WTC11 (cell line): ENCODE measurements at regions not wholly inside any gene's neighbourhood (a gene's known extent, or its start where the extent isn't known, plus 50 kb on each side); places are given as distances from the start of the nearest gene placed in this dataset.

ENCODE experiments used
- CREB1 ChIP-seq: sonication (generic); formaldehyde crosslinking; IDR thresholded peaks from 2 replicates; pipeline ENCODE4 v1.8.0; 2023; ENCODE audit warnings: mild to moderate bottlenecking, missing genetic modification reagents
- CREM ChIP-seq: sonication (generic); formaldehyde crosslinking; IDR thresholded peaks from 2 replicates; pipeline ENCODE4 v1.8.1; 2022; ENCODE audit warnings: mild to moderate bottlenecking, missing genetic modification reagents, moderate library complexity
- JUN ChIP-seq: sonication (generic); formaldehyde crosslinking; IDR thresholded peaks from 2 replicates; pipeline ENCODE4 v1.8.0; 2023; ENCODE audit warnings: mild to moderate bottlenecking, missing genetic modification reagents
- NFE2L1 ChIP-seq: sonication (generic); formaldehyde crosslinking; IDR thresholded peaks from 2 replicates; pipeline ENCODE4 v1.8.1; 2023; ENCODE audit warnings: missing genetic modification reagents
- NR3C1 ChIP-seq: sonication (generic); formaldehyde crosslinking; conservative IDR thresholded peaks from 2 replicates; pipeline ENCODE4 v1.8.1; 2023; ENCODE audit warnings: low read depth, mild to moderate bottlenecking, missing genetic modification reagents
- SMAD3 ChIP-seq: sonication (generic); formaldehyde crosslinking; IDR thresholded peaks from 2 replicates; pipeline ENCODE4 v1.8.0; 2022; ENCODE audit warnings: missing genetic modification reagents, mild to moderate bottlenecking, borderline replicate concordance
- SMAD4 ChIP-seq: sonication (generic); formaldehyde crosslinking; IDR thresholded peaks from 2 replicates; pipeline ENCODE4 v1.8.0; 2022; ENCODE audit warnings: mild to moderate bottlenecking, missing genetic modification reagents
- ZNF138 ChIP-seq: sonication (generic); formaldehyde crosslinking; conservative IDR thresholded peaks from 2 replicates; pipeline ENCODE4 v1.8.1; 2022; ENCODE audit warnings: mild to moderate bottlenecking, moderate library complexity, missing genetic modification reagents
- ZNF219 ChIP-seq: sonication (generic); formaldehyde crosslinking; IDR thresholded peaks from 2 replicates; pipeline ENCODE4 v1.8.0; 2023; ENCODE audit warnings: missing genetic modification reagents, mild to moderate bottlenecking, borderline replicate concordance
- ZNF317 ChIP-seq: sonication (generic); formaldehyde crosslinking; IDR thresholded peaks from 2 replicates; pipeline ENCODE4 v1.8.1; 2023; ENCODE audit warnings: low read depth, mild to moderate bottlenecking, moderate library complexity, missing genetic modification reagents, borderline replicate concordance
- TF ChIP-seq, protein P1 (sequence below): fragments of 200-600 bp; IDR thresholded peaks from 2 replicates; pipeline ENCODE4 v1.8.0; 2022; ENCODE audit warnings: antibody characterized with exemption
- TF ChIP-seq, protein P2 (sequence below): sonication (generic); formaldehyde crosslinking; IDR thresholded peaks from 2 replicates; pipeline ENCODE4 v1.8.0; 2022; ENCODE audit warnings: mild to moderate bottlenecking, missing genetic modification reagents
- TF ChIP-seq, protein P3 (sequence below): sonication (generic); formaldehyde crosslinking; IDR thresholded peaks from 2 replicates; pipeline ENCODE4 v1.8.1; 2023; ENCODE audit warnings: mild to moderate bottlenecking, moderate library complexity, missing genetic modification reagents
- TF ChIP-seq, protein P4 (sequence below): sonication (generic); formaldehyde crosslinking; IDR thresholded peaks from 2 replicates; pipeline ENCODE4 v1.8.1; 2022; ENCODE audit warnings: low read depth, missing genetic modification reagents, borderline replicate concordance

DNA sequence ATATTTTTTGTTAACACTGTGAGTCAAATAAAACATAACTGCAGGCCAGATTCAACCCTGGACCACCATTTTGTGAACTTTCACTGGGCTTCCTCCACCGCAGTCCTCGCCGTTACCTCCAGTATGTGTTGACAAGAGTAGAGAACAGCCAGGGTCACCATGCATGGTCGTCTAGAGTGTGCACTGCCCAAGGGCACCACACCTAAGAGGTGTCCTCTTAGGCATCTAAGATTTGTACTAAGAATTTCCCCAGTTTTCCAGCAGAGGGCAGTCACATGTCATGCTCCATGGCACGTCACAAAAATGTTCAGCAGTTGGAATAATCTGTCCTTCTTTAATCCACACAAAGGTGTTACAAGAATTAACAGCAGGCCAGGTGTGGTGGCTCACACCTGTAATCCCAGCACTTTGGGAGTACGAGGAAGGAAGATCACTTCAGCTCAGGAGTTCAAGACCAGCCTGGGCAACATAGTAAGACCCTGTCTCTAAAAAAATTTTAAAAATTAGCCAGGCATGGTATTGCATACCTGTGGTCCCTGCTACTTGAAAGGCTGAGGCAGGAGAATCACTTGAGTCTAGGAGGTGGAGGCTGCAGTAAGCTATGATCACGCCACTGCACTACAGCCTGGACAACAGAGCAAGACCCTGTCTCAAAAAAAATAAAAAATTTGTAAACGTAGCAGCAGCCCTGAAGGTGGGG lies 71.2 kb upstream of the FOXK1 start:
- TF ChIP-seq, protein P1, sequence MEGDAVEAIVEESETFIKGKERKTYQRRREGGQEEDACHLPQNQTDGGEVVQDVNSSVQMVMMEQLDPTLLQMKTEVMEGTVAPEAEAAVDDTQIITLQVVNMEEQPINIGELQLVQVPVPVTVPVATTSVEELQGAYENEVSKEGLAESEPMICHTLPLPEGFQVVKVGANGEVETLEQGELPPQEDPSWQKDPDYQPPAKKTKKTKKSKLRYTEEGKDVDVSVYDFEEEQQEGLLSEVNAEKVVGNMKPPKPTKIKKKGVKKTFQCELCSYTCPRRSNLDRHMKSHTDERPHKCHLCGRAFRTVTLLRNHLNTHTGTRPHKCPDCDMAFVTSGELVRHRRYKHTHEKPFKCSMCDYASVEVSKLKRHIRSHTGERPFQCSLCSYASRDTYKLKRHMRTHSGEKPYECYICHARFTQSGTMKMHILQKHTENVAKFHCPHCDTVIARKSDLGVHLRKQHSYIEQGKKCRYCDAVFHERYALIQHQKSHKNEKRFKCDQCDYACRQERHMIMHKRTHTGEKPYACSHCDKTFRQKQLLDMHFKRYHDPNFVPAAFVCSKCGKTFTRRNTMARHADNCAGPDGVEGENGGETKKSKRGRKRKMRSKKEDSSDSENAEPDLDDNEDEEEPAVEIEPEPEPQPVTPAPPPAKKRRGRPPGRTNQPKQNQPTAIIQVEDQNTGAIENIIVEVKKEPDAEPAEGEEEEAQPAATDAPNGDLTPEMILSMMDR: peak; percentile 53
- TF ChIP-seq, protein P2, sequence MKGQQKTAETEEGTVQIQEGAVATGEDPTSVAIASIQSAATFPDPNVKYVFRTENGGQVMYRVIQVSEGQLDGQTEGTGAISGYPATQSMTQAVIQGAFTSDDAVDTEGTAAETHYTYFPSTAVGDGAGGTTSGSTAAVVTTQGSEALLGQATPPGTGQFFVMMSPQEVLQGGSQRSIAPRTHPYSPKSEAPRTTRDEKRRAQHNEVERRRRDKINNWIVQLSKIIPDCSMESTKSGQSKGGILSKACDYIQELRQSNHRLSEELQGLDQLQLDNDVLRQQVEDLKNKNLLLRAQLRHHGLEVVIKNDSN (CRISPR knock-in tag): no peak
- no peak for TF ChIP-seq ZNF317 (CRISPR knock-in tag)
- no peak for TF ChIP-seq JUN (CRISPR knock-in tag)
- TF ChIP-seq CREB1 (CRISPR knock-in tag): no peak
- no peak for TF ChIP-seq NR3C1 (CRISPR knock-in tag)
- no peak for TF ChIP-seq NFE2L1 (CRISPR knock-in tag)
- TF ChIP-seq CREM: no peak
- TF ChIP-seq, protein P3, sequence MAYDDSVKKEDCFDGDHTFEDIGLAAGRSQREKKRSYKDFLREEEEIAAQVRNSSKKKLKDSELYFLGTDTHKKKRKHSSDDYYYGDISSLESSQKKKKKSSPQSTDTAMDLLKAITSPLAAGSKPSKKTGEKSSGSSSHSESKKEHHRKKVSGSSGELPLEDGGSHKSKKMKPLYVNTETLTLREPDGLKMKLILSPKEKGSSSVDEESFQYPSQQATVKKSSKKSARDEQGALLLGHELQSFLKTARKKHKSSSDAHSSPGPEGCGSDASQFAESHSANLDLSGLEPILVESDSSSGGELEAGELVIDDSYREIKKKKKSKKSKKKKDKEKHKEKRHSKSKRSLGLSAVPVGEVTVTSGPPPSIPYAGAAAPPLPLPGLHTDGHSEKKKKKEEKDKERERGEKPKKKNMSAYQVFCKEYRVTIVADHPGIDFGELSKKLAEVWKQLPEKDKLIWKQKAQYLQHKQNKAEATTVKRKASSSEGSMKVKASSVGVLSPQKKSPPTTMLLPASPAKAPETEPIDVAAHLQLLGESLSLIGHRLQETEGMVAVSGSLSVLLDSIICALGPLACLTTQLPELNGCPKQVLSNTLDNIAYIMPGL (CRISPR knock-in tag): no peak
- TF ChIP-seq, protein P4, sequence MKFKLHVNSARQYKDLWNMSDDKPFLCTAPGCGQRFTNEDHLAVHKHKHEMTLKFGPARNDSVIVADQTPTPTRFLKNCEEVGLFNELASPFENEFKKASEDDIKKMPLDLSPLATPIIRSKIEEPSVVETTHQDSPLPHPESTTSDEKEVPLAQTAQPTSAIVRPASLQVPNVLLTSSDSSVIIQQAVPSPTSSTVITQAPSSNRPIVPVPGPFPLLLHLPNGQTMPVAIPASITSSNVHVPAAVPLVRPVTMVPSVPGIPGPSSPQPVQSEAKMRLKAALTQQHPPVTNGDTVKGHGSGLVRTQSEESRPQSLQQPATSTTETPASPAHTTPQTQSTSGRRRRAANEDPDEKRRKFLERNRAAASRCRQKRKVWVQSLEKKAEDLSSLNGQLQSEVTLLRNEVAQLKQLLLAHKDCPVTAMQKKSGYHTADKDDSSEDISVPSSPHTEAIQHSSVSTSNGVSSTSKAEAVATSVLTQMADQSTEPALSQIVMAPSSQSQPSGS (CRISPR knock-in tag): no peak
- no peak for TF ChIP-seq ZNF219 (CRISPR knock-in tag)
- TF ChIP-seq SMAD3 (CRISPR knock-in tag): no peak
- no peak for TF ChIP-seq SMAD4 (CRISPR knock-in tag)
- TF ChIP-seq ZNF138 (CRISPR knock-in tag): no peak
